Activated T-cell treated with anti-CD3 and anti-CD28 coated beads, Interleukin-2, amount 50 U/mL, for 24 hours (primary cell): ENCODE measurements at regions not wholly inside any gene's neighbourhood (a gene's known extent, or its start where the extent isn't known, plus 50 kb on each side); places are given as distances from the start of the nearest gene placed in this dataset.

Experiments used
- DNase-seq: peaks from one replicate; pipeline ENCODE4 v3.0.0-alpha.2; 2020
- H3K27ac Mint-ChIP-seq: 2 replicates; pipeline ENCODE4 v1.8.0; 2020; ENCODE audit warnings: mild to moderate bottlenecking, mixed read lengths
- H3K27me3 Mint-ChIP-seq: 2 replicates; pipeline ENCODE4 v1.8.0; 2020; ENCODE audit warnings: mixed read lengths
- H3K36me3 Mint-ChIP-seq: 2 replicates; pipeline ENCODE4 v1.8.0; 2020; ENCODE audit warnings: low read depth, mixed read lengths
- H3K4me1 Mint-ChIP-seq: 2 replicates; pipeline ENCODE4 v1.8.0; 2020; ENCODE audit warnings: low read depth, mixed read lengths
- H3K4me3 Mint-ChIP-seq: 2 replicates; pipeline ENCODE4 v1.8.0; 2020; ENCODE audit warnings: mild to moderate bottlenecking, moderate library complexity, mixed read lengths
- H3K9me3 Mint-ChIP-seq: 2 replicates; pipeline ENCODE4 v1.8.0; 2020; ENCODE audit warnings: mixed read lengths

DNA sequence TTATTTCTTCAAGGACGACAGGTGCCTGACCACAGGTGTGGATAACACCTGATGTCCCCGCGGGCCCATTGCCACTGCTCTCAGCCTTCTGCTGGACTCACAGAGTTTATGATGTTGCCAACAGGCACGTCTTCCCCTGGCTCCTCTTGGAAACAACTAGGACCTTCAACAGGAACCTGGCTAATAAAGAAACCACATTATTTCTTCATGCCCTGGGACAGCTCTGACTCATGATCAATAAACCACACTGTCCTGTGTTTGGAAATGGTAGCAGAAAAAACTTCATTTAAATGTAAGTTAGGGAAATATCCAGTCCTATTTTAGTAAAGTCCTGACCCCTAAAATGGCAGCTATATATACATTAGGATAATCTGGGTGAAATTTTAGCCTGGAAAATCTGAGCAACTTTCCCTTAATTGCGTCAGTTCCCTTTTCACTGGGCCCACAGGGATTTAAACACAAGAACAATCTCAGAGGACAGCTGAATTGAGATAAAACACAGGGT lies 158.9 kb downstream of the VAPA start:
- no peaks in the 10 kb centered on the region for H3K9me3 Mint-ChIP-seq
- no peak overlapping the region for H3K4me3 Mint-ChIP-seq
- no peaks in the 10 kb centered on the region for H3K36me3 Mint-ChIP-seq
- no peak for DNase-seq
- peaks cover 2% of the 10 kb centered on the region for H3K27me3 Mint-ChIP-seq
- no peak overlapping the region for H3K27ac Mint-ChIP-seq
- no peaks in the 10 kb centered on the region for H3K4me1 Mint-ChIP-seq

DNA sequence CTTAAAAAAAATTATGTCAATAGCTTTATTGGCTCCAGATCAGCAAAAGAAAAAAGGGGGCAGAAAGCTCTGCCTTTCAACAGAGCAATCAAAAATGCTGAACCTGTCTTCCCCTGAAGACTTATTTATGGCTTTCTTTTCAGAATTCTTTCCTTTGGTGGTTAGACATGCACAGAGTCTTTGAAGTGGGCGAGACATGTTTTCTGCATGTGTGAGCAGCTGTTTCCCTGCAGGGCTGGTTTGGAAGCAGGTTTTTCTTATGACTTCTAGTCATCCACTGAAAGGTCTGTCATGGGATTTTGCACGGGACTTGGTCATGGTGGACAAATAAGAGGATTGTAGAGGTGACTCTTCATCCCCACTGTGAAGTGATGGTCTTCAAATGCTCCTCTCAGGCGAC lies 160.3 kb downstream of the VAPA start:
- DNase-seq, result no peak
- Mint-ChIP-seq H3K27me3 (no peaks in the 10 kb centered on the region), H3K4me3 (no peak overlapping the region), H3K9me3 (no peaks in the 10 kb centered on the region), H3K36me3 (no peaks in the 10 kb centered on the region), H3K4me1 (no peaks in the 10 kb centered on the region), H3K27ac (no peak overlapping the region)

DNA sequence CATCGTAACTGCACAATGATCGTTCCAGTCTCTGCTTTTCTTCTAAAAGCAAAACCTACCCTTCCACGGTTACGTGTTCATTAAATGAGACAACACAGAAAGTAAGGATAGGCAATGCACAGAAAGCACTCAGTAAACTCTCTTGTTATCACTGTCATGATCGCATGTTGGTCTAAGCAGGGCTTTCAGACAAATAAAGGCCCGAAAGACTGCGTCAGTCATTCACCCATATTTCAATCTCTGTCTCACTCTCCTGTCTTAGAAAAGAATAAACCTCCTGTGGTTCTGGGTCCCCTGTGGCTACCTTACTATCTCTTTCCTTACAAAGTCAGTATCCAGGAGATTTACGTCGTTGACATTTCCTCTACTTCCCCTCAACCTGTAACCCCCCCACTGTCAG lies 160.9 kb downstream of the VAPA start:
- Mint-ChIP-seq H3K27ac (no peak overlapping the region), H3K4me1 (no peaks in the 10 kb centered on the region), H3K4me3 (no peak overlapping the region), H3K36me3 (no peaks in the 10 kb centered on the region), H3K27me3 (no peaks in the 10 kb centered on the region), H3K9me3 (no peaks in the 10 kb centered on the region)
- DNase-seq, result no peak

DNA sequence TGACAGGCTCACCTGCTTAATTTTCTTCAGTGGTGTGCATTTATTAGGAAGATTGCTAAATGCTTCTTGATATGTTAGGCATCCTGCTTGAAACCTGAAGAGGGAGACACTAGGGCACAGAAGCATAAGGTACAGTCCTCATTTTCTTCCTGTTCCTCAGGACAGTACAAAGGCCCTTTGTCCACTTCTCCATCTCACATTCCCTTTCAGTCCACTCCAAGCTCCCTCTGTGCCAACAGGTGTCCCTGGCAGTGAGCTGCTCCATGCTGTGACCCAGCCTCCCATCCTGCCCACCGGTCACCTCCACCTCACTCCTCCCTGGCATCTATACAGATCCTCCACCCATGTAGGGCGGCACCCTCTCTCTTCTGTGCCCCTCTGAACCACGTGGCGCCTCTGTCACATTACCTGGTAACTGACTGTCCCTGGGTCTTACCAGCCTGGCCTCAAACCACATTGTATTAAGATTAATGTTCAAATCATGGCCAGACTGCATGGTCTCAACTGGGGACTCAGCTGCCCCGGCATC lies 162.8 kb downstream of the VAPA start:
- DNase-seq, result no peak
- no peaks in the 10 kb centered on the region for H3K27me3 Mint-ChIP-seq
- H3K4me3 Mint-ChIP-seq, result no peak overlapping the region
- H3K4me1 Mint-ChIP-seq, result no peaks in the 10 kb centered on the region
- H3K9me3 Mint-ChIP-seq, result no peaks in the 10 kb centered on the region
- no peak overlapping the region for H3K27ac Mint-ChIP-seq
- no peaks in the 10 kb centered on the region for H3K36me3 Mint-ChIP-seq

DNA sequence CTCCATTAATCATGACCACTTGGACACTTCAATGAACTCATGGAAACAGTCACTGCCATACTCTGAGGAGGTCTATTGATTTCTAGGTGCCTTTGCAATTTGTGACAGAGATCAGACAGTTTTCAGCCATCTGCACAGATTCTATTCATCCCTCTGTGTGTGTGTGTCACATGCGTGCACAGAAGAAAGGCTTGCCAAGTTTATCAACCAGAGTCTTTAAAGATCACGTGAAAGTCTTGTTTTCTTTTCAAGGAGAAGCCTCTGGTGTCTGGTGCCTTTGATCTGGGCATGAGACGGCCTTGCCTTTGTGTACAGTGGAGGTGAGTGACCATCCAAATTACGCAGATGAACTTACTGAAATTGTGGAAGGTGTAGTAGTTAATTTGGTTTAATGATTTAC lies 164.2 kb downstream of the VAPA start:
- Mint-ChIP-seq H3K36me3 (no peaks in the 10 kb centered on the region), H3K27me3 (no peaks in the 10 kb centered on the region), H3K9me3 (peaks cover 7% of the 10 kb centered on the region), H3K27ac (no peak overlapping the region), H3K4me3 (no peak overlapping the region), H3K4me1 (no peaks in the 10 kb centered on the region)
- DNase-seq, result no peak

DNA sequence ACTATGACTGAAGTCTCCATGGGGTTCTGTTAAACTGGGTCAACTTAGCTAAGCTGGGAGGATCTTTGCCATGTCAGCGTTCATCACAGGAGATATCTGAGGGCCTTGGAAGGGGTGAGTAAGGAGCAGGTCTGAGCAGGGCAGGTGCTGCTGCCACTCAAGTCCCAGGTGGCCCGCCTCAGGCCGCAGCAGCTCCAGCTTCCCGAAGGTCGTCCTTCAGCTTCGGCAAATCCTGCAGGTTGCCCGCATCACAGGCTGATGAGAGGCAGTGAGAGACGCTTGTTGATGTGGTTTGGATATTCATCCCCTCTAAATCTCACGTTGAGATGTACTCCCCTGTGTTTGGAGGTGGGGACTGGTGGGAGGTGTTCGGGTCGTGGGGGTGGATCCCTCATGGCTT lies 166.6 kb downstream of the VAPA start:
- no peak for DNase-seq
- Mint-ChIP-seq H3K4me3 (no peak overlapping the region), H3K36me3 (no peaks in the 10 kb centered on the region), H3K9me3 (peaks cover 18% of the 10 kb centered on the region), H3K27ac (no peak overlapping the region), H3K4me1 (no peaks in the 10 kb centered on the region), H3K27me3 (no peaks in the 10 kb centered on the region)

DNA sequence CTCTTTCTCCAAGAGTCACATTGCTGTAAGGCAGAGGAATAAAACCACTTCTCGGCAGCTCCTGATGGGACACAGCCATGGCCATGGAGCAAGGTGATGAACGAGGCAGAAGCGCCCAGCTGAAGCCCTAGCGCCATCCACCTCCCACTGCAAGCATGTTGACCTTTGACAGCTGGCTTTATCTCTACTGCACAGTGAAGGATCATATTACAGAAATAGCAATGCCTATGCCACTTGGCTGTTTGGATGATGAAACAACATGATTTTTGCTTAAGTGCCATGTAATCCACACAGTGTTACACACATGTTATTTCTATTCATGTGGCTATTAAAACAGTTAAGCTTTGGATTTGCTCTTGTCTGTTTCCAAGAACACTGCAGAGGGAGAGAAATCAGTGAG lies 167.7 kb downstream of the VAPA start:
- Mint-ChIP-seq H3K4me1 (no peaks in the 10 kb centered on the region), H3K36me3 (no peaks in the 10 kb centered on the region), H3K27me3 (no peaks in the 10 kb centered on the region), H3K9me3 (peaks cover 18% of the 10 kb centered on the region), H3K27ac (no peak overlapping the region), H3K4me3 (no peak overlapping the region)
- no peak for DNase-seq

DNA sequence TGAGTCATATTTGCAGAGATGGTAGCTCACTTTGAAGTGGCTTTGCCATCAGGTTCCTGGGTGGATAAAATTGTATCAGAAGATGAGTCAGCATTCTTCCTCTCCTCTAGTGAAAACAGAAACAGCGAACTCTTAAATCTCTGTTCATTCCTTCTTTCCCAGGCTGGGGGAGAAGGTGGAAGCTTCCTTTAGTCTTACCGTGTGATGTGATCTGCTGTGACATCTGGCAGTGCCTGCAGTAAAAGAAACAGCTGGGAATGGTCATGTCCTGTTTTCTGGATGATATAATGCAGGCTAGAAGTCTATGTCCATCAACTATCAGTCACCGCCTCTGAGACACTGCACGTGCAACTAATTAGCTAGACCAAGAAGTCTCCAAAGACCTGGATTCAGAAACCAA lies 171.6 kb downstream of the VAPA start:
- no peak overlapping the region for H3K4me3 Mint-ChIP-seq
- H3K27me3 Mint-ChIP-seq, result no peaks in the 10 kb centered on the region
- no peak for DNase-seq
- H3K27ac Mint-ChIP-seq, result no peak overlapping the region
- no peaks in the 10 kb centered on the region for H3K36me3 Mint-ChIP-seq
- H3K9me3 Mint-ChIP-seq, result peaks cover 18% of the 10 kb centered on the region
- no peaks in the 10 kb centered on the region for H3K4me1 Mint-ChIP-seq

DNA sequence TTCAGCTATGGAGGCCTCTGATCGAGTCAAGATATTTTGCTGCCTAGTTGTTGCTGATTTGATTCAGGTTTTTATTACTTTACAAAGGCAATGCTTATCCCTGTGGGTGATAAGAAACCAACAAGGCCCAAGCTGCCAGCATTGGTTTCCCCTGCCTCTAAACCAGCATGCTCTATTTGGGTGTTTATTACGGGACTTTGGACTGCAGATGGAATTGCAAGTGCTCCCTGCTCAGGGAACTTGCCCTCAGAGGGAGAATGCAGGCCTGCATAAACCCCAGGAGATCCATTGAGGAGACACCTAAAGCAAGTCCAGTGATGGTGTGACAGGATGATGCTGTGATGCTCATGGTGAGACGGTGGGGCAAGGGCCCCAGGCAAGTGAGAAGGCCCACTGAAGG lies 172.1 kb downstream of the VAPA start:
- H3K4me1 Mint-ChIP-seq, result no peaks in the 10 kb centered on the region
- no peak for DNase-seq
- H3K9me3 Mint-ChIP-seq, result peaks cover 18% of the 10 kb centered on the region
- peaks cover 3% of the 10 kb centered on the region for H3K27me3 Mint-ChIP-seq
- no peak overlapping the region for H3K4me3 Mint-ChIP-seq
- no peaks in the 10 kb centered on the region for H3K36me3 Mint-ChIP-seq
- H3K27ac Mint-ChIP-seq, result no peak overlapping the region

DNA sequence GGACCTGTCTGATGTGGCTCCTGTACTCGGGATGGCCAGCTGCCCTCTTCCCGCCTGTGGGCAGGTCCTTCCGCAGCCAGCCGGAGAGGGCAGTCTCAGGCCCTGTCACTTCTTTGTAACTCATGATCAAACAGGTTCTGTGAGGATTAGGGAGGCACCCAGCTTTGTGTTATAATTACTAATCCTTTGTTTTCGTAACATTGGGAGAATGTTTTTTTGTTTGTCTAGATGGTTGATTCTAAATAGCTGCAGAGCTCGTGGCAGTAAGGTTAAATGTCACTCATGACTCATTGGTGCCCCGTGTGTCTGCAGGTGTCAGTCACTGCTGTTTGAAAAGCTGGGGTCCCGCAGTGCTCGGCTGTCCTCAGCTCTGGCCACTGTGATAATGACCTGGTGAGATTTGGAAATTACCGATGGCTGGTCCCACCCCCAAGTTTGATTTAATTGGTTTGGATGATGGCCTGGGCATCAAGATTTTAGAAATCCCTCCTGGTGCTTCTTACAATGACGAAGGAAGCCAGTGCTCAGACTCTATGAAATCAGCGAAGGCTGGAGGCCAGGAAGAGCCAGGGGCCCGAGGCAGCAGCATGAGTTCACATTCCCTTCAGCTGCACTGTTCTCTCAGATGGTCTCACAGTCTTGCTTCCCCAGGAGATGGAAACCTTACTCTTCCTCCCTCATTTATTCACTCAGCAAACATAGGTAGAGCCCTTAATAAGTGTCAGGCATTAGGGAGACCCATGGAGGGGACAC lies 172.8 kb downstream of the VAPA start:
- H3K27ac Mint-ChIP-seq, result no peak overlapping the region
- H3K27me3 Mint-ChIP-seq, result peaks cover 3% of the 10 kb centered on the region
- H3K4me1 Mint-ChIP-seq, result no peaks in the 10 kb centered on the region
- peaks cover 18% of the 10 kb centered on the region for H3K9me3 Mint-ChIP-seq
- no peak for DNase-seq
- no peaks in the 10 kb centered on the region for H3K36me3 Mint-ChIP-seq
- H3K4me3 Mint-ChIP-seq, result no peak overlapping the region

DNA sequence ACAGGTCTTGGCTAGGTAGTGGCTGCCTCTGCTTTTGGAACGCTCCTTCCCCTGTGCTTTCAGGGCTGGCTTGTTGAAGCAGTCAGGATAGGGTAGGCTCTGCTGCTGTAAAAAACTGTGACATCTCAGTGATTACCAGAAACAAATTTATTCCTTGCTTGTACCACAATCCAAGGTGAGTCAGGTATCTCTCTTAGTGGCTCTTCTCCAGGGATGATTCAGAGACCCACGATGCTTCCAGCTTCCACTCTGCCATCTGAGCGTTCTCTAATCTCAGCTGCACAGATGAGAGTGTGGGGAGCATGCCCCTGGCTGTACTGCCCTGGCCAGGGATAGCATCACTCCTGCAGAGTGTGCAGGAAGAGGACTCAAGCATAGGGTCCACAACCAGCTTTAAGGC lies 174.9 kb downstream of the VAPA start:
- no peak for DNase-seq
- Mint-ChIP-seq H3K4me3 (no peak overlapping the region), H3K27me3 (peaks cover 3% of the 10 kb centered on the region), H3K27ac (no peak overlapping the region), H3K9me3 (peaks cover 7% of the 10 kb centered on the region), H3K36me3 (no peaks in the 10 kb centered on the region), H3K4me1 (no peaks in the 10 kb centered on the region)

DNA sequence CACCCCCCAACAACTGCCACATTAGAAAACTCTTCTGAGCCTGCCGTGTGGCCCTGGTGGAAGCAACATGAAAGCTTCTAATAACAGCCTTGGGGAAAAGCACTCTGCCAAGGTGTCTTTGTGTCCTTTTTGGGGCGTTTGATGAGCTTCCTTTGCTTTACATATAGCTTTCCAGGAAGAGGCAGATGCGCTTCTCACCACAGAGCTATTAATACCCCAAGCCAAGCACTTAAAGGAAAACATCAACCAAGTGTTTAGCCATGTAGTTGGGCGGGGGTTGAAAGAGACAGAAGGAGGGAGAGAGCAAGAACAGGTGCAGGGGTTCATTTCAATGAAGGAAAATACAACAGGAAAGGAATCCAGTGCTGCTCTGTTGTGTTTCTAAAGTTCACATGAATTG lies 176.1 kb downstream of the VAPA start:
- DNase-seq, result no peak
- no peaks in the 10 kb centered on the region for H3K4me1 Mint-ChIP-seq
- H3K27me3 Mint-ChIP-seq, result peaks cover 3% of the 10 kb centered on the region
- H3K4me3 Mint-ChIP-seq, result no peak overlapping the region
- no peak overlapping the region for H3K27ac Mint-ChIP-seq
- no peaks in the 10 kb centered on the region for H3K36me3 Mint-ChIP-seq
- H3K9me3 Mint-ChIP-seq, result peaks cover 2% of the 10 kb centered on the region

DNA sequence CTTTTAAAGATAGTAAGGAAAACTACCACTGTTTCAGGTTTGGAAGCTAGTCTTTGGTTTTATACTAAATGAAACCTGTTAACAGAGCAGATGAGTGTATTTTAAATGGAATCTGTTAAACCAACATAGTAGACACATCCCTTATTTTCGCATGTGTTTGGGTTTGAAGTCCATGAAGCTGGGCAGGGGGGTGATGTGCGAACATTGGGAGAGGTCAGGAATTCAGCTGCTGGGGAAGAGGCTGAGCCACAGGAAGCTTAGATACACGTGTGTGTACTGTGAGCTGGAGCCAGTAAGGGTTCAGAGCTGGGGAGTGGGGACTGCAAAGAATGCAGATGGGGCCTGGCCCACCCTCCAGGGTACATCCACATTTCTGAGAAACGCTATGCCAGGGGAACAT lies 176.9 kb downstream of the VAPA start:
- Mint-ChIP-seq H3K4me1 (no peaks in the 10 kb centered on the region), H3K36me3 (no peaks in the 10 kb centered on the region), H3K27ac (no peak overlapping the region), H3K4me3 (no peak overlapping the region), H3K9me3 (no peaks in the 10 kb centered on the region), H3K27me3 (peaks cover 3% of the 10 kb centered on the region)
- DNase-seq, result no peak

DNA sequence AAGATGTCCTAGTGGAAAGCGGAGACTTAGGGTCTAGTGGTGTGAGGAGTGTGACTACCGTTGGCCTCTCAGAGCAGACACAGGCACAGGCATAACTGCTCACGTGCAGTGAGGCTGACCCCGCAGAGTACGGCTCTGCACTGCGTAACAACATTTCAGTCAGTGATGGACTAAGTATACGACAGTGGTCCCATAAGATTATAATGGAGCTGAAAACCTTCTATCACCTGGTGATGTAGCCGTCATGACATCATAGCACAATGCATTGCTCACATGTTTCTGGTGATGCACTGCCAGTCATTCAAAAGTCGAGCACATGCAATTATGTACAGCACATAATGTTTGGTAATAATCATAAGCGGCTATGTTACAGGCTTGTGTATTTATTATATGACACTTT lies 179.6 kb downstream of the VAPA start:
- H3K36me3 Mint-ChIP-seq, result no peaks in the 10 kb centered on the region
- H3K27ac Mint-ChIP-seq, result no peak overlapping the region
- peaks cover 3% of the 10 kb centered on the region for H3K27me3 Mint-ChIP-seq
- H3K4me1 Mint-ChIP-seq, result no peaks in the 10 kb centered on the region
- H3K9me3 Mint-ChIP-seq, result no peaks in the 10 kb centered on the region
- H3K4me3 Mint-ChIP-seq, result no peak overlapping the region
- no peak for DNase-seq

DNA sequence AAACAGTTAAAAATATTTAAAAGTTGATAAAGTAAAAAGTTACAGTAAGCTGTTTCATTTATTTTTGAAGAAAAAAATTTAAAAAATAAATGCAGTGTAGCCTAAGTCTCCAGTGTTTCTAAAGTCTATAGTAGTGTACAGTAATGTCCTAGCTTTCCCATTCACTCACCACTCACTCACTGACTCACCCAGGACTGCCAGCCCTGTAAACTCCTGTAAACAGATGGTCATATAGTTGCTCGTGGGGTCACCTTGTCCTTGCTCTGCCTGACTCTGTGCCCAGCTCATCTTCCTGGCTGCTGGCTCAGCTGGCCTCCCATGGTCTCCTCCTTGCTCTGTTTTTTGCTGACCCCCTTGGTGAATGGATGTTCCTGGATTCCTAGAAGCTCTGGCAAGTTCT lies 180.3 kb downstream of the VAPA start:
- Mint-ChIP-seq H3K27me3 (peaks cover 3% of the 10 kb centered on the region), H3K36me3 (no peaks in the 10 kb centered on the region), H3K4me1 (no peaks in the 10 kb centered on the region), H3K27ac (no peak overlapping the region), H3K4me3 (no peak overlapping the region), H3K9me3 (no peaks in the 10 kb centered on the region)
- no peak for DNase-seq

DNA sequence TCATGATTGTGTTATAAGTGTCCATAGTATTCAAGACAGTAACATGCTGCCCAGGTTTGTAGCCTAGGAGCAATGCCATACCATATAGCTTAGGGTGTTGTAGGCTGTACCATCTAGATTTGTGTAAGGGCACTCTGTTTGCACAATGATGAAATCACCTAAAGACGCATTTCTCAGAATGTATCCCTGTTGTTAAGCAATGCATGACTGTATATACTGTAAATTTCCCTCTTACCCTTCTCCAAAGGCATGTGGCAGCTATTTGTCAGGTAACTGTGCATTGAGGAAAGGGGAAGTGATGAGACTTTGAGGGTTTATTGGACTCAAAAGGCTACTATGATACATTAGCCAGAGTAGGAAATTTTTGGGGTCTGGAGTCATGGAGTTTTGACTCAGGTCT lies 180.8 kb downstream of the VAPA start:
- Mint-ChIP-seq H3K4me1 (no peaks in the 10 kb centered on the region), H3K27ac (no peak overlapping the region), H3K9me3 (no peaks in the 10 kb centered on the region), H3K27me3 (peaks cover 3% of the 10 kb centered on the region), H3K4me3 (no peak overlapping the region), H3K36me3 (no peaks in the 10 kb centered on the region)
- no peak for DNase-seq
